NCI-H1092 (cell line): ENCODE measurements at regions not wholly inside any gene's neighbourhood (a gene's known extent, or its start where the extent isn't known, plus 50 kb on each side); places are given as distances from the start of the nearest gene placed in this dataset.
A peak's percentile ranks its signal among the peaks of the same experiment; 100 is the strongest.

ENCODE experiments used
- DNase-seq: peaks from one replicate; lab custom pipeline; 2025; lab: John Stamatoyannopoulos, UW

DNA sequence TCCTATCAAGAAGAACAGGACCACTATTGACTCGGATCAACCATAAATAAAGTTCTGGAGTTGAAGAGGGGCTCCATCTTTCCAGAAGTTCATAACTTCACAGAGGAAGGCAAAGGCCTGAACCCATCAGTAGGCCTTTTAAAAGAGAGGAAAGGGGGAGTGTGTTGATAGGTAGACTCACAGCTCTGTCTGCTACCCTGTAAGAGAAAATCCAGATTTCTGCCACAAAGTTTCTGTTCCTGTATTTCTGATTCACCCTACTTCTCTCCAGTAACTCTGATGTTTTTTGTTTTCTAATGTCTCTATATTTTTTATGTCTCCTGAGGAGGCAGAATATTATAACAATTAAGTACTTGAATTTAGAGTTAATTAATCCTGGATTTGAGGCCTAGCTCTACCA lies 564.0 kb downstream of the TNS1 start:
- no peak for DNase-seq

- no peak for DNase-seq
These were observed 564.7 kb downstream of the TNS1 start for GRCh38 chr2:217438136-217438535.

DNA sequence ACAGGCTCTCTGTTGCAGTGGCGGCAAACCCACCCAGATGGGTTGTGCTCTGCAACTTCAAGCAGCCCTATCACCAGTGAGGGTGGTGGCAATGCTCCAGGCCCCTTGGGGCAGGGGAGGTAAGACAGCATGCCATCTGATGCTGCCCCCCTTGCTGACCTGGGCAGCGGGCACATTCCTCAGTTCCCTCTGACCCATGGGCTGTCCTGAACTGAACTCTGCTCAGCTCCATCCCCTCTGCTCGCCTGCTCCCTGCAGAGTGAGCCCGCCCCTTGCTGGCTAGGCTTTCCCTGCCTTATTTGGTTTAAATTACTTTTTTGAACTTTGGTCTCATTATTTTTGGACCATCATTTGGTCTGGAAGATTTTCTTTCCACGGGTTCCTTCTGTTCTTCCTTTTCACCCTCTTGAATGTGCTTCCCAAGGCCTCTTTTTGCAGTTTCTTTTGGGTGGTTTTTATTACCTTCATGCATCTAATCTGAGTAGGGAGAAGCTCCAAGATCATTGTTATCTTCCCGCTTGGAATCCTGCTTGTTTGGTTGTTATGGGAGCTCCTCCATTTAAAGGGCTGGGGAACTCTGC lies 565.4 kb downstream of the TNS1 start:
- no peak for DNase-seq

- DNase-seq = no peak
These were observed 566.4 kb downstream of the TNS1 start for GRCh38 chr2:217436386-217436785.

GRCh38 chr2:217434180-217434975 lies 568.4 kb downstream of the TNS1 start:
- DNase-seq = peak; percentile 82

DNA sequence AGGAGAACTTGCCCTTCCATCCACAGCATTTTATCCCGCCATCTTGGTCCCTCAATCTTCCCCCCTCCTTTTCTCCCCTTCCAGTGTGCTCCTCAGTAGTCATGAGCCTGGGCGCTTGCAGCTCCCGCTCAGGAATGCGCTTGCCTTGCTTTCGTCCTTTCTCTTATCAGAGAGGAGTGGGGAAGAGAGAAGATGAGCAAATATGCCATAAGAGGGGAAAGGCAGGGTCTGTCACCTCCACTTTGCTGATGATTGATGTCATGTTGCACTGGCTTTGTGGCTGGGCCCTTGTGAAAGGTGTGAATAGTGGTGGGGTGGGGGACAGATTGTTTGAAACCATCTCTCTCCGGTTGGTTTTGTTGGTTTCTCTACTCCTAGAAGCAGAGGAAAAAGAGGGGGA lies 569.3 kb downstream of the TNS1 start:
- DNase-seq = no peak

- no peak for DNase-seq
These were observed 571.1 kb downstream of the TNS1 start for GRCh38 chr2:217431577-217432269.

- DNase-seq = no peak
These were observed 571.2 kb upstream of the TNP1 start for GRCh38 chr2:217430916-217431576.

GRCh38 chr2:217429981-217430500 lies 570.2 kb upstream of the TNP1 start:
- no peak for DNase-seq

- no peak for DNase-seq
These were observed 562.0 kb upstream of the TNP1 start for GRCh38 chr2:217421834-217422233.

GRCh38 chr2:217420854-217421253 lies 561.0 kb upstream of the TNP1 start:
- DNase-seq = no peak

- DNase-seq = no peak
These were observed 559.3 kb upstream of the TNP1 start for GRCh38 chr2:217419055-217419671.

DNA sequence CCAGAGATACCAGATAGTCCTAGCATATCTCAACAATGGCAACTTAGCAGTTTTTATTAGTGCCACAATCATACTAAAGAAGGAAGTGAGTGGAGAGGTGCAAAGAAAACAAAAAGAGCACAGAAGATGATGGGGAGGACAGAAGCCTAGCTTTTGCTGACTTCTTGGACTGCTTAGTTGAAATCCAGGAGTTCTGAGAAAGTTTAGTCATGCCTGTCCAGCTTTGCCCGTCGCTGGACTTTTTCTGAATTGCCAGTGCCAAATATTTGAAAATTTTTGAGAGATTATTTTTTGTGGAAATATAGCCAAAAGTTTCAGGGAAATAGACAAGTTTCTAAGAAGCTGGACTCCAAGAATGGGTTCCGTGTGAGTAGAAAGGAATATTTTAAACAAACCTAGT lies 558.7 kb upstream of the TNP1 start:
- DNase-seq = no peak

- no peak for DNase-seq
These were observed 558.2 kb upstream of the TNP1 start for GRCh38 chr2:217418090-217418489.

DNA sequence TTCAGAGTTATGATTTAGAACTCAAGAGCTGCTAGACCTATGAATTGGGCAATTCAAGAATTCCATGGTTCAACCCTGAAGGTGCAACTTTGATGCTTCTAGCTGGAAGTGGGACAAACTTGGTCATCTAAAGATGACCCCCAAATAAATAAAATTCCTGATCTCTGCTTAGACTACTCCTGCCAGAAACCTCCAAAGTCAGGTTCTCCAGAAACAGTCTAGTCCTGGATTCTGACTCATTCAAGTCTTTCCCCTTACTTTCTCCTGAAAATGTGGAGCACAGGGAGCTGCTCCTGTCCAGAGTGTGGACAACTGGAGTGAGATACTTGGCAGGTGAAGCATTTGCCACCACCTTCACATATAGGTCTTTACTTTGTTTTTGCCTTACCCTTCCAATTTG lies 557.7 kb upstream of the TNP1 start:
- DNase-seq = no peak

- no peak for DNase-seq
These were observed 555.5 kb upstream of the TNP1 start for GRCh38 chr2:217415316-217415715.

- no peak for DNase-seq
These were observed 554.6 kb upstream of the TNP1 start for GRCh38 chr2:217414429-217414828.

DNA sequence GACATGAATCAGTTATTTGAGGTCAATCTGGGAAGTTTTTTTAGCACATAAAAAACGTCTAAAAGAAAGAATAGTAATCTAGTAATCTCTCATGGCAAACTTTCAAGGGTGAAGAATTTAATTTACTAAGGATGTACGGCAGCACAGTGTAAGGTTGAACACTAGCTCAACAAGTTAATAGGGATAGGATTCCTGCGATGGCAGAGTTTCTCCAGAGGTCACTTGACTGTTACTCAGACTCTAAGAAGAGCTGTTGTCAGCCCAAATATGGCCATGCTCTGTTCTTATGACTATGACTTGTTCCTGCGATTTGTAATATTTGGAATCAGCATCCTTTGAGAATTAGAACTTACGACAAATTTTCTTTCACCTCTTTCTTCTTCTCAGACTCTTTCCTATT lies 553.3 kb upstream of the TNP1 start:
- DNase-seq = no peak

DNA sequence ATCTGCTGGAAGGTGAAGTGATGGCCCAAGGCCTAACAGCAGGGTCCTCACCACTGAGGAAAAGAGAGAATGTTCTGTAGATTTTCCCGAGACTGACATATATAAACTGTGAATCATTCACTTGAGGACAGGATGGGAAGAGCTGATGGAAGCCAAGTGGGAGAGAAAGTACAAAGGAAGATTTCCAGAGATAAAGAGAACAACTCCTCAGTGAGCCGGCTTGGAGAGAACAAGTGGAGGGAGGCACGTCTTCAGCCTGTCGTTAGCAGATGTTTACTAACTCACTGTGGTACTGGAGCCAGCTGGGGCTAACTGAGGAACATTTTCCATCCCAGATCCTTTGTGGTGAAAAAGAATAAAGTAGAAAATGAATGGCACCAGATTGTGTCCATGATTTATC lies 552.9 kb upstream of the TNP1 start:
- no peak for DNase-seq

DNA sequence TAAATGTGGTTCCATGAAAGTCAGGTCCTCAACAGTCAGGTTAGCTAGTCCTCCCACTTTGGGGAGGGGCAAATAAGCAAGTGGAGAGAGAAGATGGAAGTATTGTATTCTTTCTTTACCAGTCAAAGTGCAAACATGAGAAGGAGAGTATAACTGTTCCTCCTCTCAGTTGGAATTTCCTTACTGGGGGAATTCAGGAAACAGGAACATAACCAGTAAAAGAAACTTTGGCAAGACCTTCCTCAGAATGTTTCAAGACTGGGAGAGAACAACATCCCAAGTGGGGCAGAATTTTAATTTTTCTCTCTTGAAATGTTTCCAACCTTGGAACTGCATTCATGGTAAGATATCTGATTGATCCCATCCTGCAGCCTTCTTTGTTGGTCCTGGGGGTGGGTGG lies 552.4 kb upstream of the TNP1 start:
- no peak for DNase-seq

DNA sequence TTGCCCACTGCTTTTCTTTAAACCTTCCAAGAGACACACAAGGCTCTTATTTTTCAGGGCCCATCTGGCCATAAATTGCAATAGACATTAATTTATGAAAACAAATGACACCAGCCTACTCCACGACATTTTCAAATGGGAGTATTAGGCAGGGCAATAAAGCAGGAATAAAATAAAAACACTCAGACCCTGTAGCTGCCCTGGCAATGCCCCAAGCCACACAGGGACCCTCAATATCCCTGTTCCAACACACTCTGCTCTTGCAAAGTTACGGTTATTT lies 550.8 kb upstream of the TNP1 start:
- no peak for DNase-seq

DNA sequence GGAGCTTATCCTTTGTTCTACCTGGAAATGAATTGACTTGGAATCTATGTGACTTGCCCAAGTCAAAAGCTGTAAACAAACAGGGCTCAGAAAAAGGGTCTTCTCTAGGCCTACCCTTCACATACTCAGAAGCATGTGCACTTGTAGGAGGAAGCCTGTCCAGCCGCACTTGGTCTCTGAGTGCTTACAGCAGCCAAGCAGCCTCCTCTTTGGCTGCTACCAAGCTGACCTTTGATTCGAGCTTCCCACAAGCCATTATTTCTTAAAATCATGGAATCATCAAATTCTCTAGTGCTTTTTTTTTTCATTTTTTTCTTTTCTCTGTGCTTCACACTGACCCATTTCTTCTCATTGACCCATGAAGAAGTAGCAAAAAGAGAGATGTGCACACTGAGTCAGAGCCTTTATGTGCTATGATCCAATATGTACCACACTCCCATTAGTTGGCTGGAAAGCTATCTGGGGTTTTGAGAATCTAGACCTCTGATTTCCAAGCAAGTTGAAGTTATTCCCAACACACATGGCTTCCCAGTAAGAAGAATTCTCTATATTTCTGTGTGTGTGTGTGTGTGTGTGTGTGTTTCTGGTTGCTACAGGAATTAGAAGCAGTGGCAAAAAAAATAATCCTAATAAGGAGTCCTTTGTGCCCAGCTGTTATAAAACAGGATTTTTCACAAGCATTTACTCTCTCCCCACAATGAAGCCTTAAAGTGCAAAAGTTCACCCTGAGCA lies 550.3 kb upstream of the TNP1 start:
- DNase-seq = no peak
